ENCODE measurements at regions not wholly inside any gene's neighbourhood (a gene's known extent, or its start where the extent isn't known, plus 50 kb on each side); places are given as distances from the start of the nearest gene placed in this dataset.

- no peak for TF ChIP-seq CTCF (IDR thresholded peaks at IDR 0.05; ENCODE audit: low read depth, low read length, poor library complexity, severe bottlenecking)
- TF ChIP-seq EZH2phosphoT487 (IDR thresholded peaks at IDR 0.05; ENCODE audit: borderline replicate concordance, low read length) = no peak
Observed at GRCh38 chr2:2456721-2457120, 125.6 kb upstream of the MYT1L start.

Data from DOHH2 (cell line).